NB4 (cell line): ENCODE measurements at regions not wholly inside any gene's neighbourhood (a gene's known extent, or its start where the extent isn't known, plus 50 kb on each side); places are given as distances from the start of the nearest gene placed in this dataset.

Source experiments
- MAX ChIP-seq: IDR thresholded peaks from 2 replicates; pipeline ENCODE4 v1.6.1; 2011; ENCODE audit warnings: low read depth, low read length
- MYC ChIP-seq: IDR thresholded peaks from 2 replicates; pipeline ENCODE4 v1.6.1; 2011; ENCODE audit warnings: low read depth, low read length
- POLR2A ChIP-seq: IDR thresholded peaks from 2 replicates; pipeline ENCODE4 v1.6.1; 2011; ENCODE audit warnings: mild to moderate bottlenecking; ENCODE audit not compliant: insufficient read length; ENCODE audit errors: extremely low read depth
- TF ChIP-seq, protein P1 (sequence below): IDR thresholded peaks from one replicate; pipeline ENCODE4 v1.5.1; 2012; ENCODE audit warnings: low read depth, low read length

- TF ChIP-seq POLR2A = no peak
- TF ChIP-seq, protein P1, sequence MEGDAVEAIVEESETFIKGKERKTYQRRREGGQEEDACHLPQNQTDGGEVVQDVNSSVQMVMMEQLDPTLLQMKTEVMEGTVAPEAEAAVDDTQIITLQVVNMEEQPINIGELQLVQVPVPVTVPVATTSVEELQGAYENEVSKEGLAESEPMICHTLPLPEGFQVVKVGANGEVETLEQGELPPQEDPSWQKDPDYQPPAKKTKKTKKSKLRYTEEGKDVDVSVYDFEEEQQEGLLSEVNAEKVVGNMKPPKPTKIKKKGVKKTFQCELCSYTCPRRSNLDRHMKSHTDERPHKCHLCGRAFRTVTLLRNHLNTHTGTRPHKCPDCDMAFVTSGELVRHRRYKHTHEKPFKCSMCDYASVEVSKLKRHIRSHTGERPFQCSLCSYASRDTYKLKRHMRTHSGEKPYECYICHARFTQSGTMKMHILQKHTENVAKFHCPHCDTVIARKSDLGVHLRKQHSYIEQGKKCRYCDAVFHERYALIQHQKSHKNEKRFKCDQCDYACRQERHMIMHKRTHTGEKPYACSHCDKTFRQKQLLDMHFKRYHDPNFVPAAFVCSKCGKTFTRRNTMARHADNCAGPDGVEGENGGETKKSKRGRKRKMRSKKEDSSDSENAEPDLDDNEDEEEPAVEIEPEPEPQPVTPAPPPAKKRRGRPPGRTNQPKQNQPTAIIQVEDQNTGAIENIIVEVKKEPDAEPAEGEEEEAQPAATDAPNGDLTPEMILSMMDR = no peak
- TF ChIP-seq MYC = no peak
- TF ChIP-seq MAX = no peak
Observed at GRCh38 chr11:87926250-87926970, 248.8 kb downstream of the RAB38 start.
